Endothelial cell of umbilical vein (primary cell): ENCODE measurements at regions not wholly inside any gene's neighbourhood (a gene's known extent, or its start where the extent isn't known, plus 50 kb on each side); places are given as distances from the start of the nearest gene placed in this dataset.

ENCODE experiments used
- BruUV-seq: library from RNA; stranded (reverse); fragments of 400-500 nt; replicated peaks from 2 replicates; lab custom pipeline; 2021; lab: Mats Ljungman, UMichigan
- CTCF ChIA-PET: fragments of 300-600, 350-600 bp; sonication (Branson Sonifier 250); formaldehyde crosslinking; loops from one replicate; lab custom pipeline; 2021; ENCODE audit warnings: antibody characterized with exemption, inconsistent platforms; lab: Charles Lee
- POLR2A ChIA-PET: fragments of 300-600, 350-600 bp; sonication (Branson Sonifier 250); formaldehyde crosslinking; loops from one replicate; lab custom pipeline; 2021; ENCODE audit warnings: antibody characterized with exemption, inconsistent platforms; lab: Charles Lee
- DNase-seq: peaks from one replicate; pipeline ENCODE4 v3.0.0-alpha.2; 2011; ENCODE audit warnings: low read depth, low spot score
- FAIRE-seq: peaks from 2 replicates; lab custom pipeline; 2011; peaks lifted over from hg19 to GRCh38; lab: Jason Lieb, UNC
- H2AFZ ChIP-seq: 2 replicates; pipeline ENCODE4 v1.6.0; 2012; ENCODE audit warnings: low read depth, low read length, control low read depth, inconsistent platforms
- H3K27ac ChIP-seq: 2 replicates; pipeline ENCODE4 v1.5.1; 2011; ENCODE audit warnings: low read depth, mild to moderate bottlenecking, control low read depth, low read length, moderate library complexity; ENCODE audit not compliant: insufficient read depth
- H3K27me3 ChIP-seq, 2 experiments: 2 replicates each; pipeline versions ENCODE4 v1.6.0 to v1.6.1; 2011; ENCODE audit warnings: low read length in 2 of 2, mixed read lengths in 1 of 2; ENCODE audit not compliant: control insufficient read depth in 2 of 2, insufficient read depth in 2 of 2
- H3K36me3 ChIP-seq, 2 experiments: 2 replicates in 1 of 2; 3 replicates in 1 of 2; pipeline ENCODE4 v1.5.1; 2011; ENCODE audit warnings: low read length in 2 of 2, mild to moderate bottlenecking in 1 of 2, moderate library complexity in 1 of 2; ENCODE audit not compliant: control insufficient read depth in 2 of 2, insufficient read depth in 2 of 2; ENCODE audit errors: extremely low read depth in 1 of 2
- H3K4me1 ChIP-seq: 3 replicates; pipeline ENCODE4 v1.5.1; 2011; ENCODE audit warnings: mild to moderate bottlenecking, low read length; ENCODE audit not compliant: control insufficient read depth, insufficient read depth; ENCODE audit errors: extremely low read depth
- H3K4me2 ChIP-seq: 2 replicates; pipeline ENCODE4 v1.6.1; 2011; ENCODE audit warnings: low read length, control low read depth, mixed read lengths; ENCODE audit not compliant: insufficient read depth
- H3K4me3 ChIP-seq, 3 experiments: fragments of 200-600 bp in 1 of 3; sonication (generic), shearing (Covaris generic) in 1 of 3; replicated peaks in 1 of 3; 2 replicates each; pipeline ENCODE4 v1.5.1; 2011 to 2016; ENCODE audit warnings: control low read depth in 3 of 3, low read length in 3 of 3, mild to moderate bottlenecking in 2 of 3, inconsistent platforms in 1 of 3, low read depth in 1 of 3, moderate library complexity in 1 of 3; ENCODE audit not compliant: insufficient read depth in 1 of 3
- H3K79me2 ChIP-seq: 2 replicates; pipeline ENCODE4 v1.6.0; 2012; ENCODE audit warnings: low read length, inconsistent platforms; ENCODE audit not compliant: control insufficient read depth, insufficient read depth
- H3K9ac ChIP-seq: replicated peaks from 2 replicates; pipeline ENCODE3; 2011; ENCODE audit warnings: low read length, control low read depth; ENCODE audit not compliant: insufficient read depth; ENCODE audit errors: extremely low read depth
- H3K9me1 ChIP-seq: replicated peaks from 3 replicates; pipeline ENCODE4 v1.6.0; 2011; ENCODE audit warnings: mild to moderate bottlenecking, low read length; ENCODE audit not compliant: control insufficient read depth, insufficient read depth; ENCODE audit errors: extremely low read depth
- H3K9me3 ChIP-seq: replicated peaks from 2 replicates; pipeline ENCODE4 v1.5.1; 2012; ENCODE audit warnings: low read length, inconsistent platforms; ENCODE audit not compliant: control insufficient read depth, insufficient read depth
- H4K20me1 ChIP-seq: replicated peaks from 2 replicates; pipeline ENCODE3; 2011; ENCODE audit warnings: mild to moderate bottlenecking, low read length; ENCODE audit not compliant: control insufficient read depth, insufficient read depth; ENCODE audit errors: extremely low read depth
- CTCF ChIP-seq, 2 donors: IDR thresholded peaks; 1 replicate in 1 of 2; 2 replicates in 1 of 2; pipeline ENCODE4 v1.5.1; 2011; ENCODE audit warnings: low read length in 2 of 2, mild to moderate bottlenecking in 2 of 2, moderate library complexity in 2 of 2, control low read depth in 1 of 2, inconsistent platforms in 1 of 2, low read depth in 1 of 2; ENCODE audit not compliant: insufficient read depth in 1 of 2; ENCODE audit errors: extremely low read depth in 1 of 2
- EZH2 ChIP-seq: IDR thresholded peaks from 2 replicates; pipeline ENCODE4 v1.6.1; 2012; ENCODE audit warnings: borderline replicate concordance, low read depth, mild to moderate bottlenecking, moderate library complexity, low read length, inconsistent platforms; ENCODE audit not compliant: severe bottlenecking
- FOS ChIP-seq: IDR thresholded peaks from 2 replicates; pipeline ENCODE4 v1.6.1; 2011; ENCODE audit warnings: mild to moderate bottlenecking, low read length, moderate library complexity, borderline replicate concordance; ENCODE audit not compliant: insufficient read depth
- GATA2 ChIP-seq: IDR thresholded peaks from 2 replicates; pipeline ENCODE4 v1.7.0; 2011; ENCODE audit warnings: low read depth, mild to moderate bottlenecking, moderate library complexity, mixed read lengths, low read length; ENCODE audit not compliant: insufficient read length, insufficient read depth
- JUN ChIP-seq: IDR thresholded peaks from 2 replicates; pipeline ENCODE4 v1.6.1; 2011; ENCODE audit warnings: borderline replicate concordance, low read depth; ENCODE audit not compliant: insufficient read length, insufficient read depth
- MAX ChIP-seq: IDR thresholded peaks from 2 replicates; pipeline ENCODE4 v1.6.1; 2011; ENCODE audit not compliant: insufficient read depth, insufficient read length
- MYC ChIP-seq: IDR thresholded peaks from one replicate; pipeline ENCODE4 v1.6.1; 2011; ENCODE audit warnings: mild to moderate bottlenecking, low read depth, low read length
- POLR2A ChIP-seq: IDR thresholded peaks from 2 replicates; pipeline ENCODE4 v1.6.1; 2012; ENCODE audit warnings: low read depth, mild to moderate bottlenecking, control low read depth, low read length
- POLR2AphosphoS5 ChIP-seq: IDR thresholded peaks from 2 replicates; pipeline ENCODE4 v1.6.1; 2012; ENCODE audit warnings: low read depth, mild to moderate bottlenecking, control low read depth, low read length, moderate library complexity; ENCODE audit not compliant: insufficient read depth
- dilution Hi-C: fragments of 300-500 bp; cut with MboI; formaldehyde crosslinking; loops from one replicate; pipeline ENCODE4 v1.15.0; 2019; ENCODE audit warnings: low sequenced_read_pairs; ENCODE audit not compliant: extremely low pct_ligation_motif_present
- intact Hi-C: fragments of 100-400 bp; cut with micrococcal nuclease; formaldehyde crosslinking; loops from one replicate; pipeline ENCODE4 v1.10.0; 2022

DNA sequence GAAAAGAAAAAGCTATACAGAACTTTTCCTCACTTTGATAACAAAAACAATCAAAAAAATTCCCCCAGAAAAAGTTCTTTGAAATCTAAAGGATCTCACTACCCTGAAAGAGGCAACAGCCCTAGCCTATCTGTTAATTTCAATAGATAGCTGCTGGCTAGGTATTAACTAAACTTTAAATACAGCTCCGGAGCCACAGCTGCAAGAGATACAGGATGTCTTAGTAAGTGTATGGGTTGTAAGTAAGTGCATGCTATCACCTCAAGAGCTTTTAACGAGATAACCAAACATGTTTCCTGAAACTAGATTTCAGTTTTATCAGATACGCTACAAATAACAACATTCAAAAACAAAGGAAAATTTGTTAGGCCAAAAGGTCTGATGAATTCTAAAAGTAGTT is 148.4 kb downstream of the KLF12 start:
- peaks cover 5% of the 10 kb centered on the region for H3K79me2 ChIP-seq
- peaks cover 4% of the 10 kb centered on the region for H4K20me1 ChIP-seq
- FAIRE-seq (no peak), DNase-seq (peak; percentile 13)
- no peak overlapping the region for H3K27ac ChIP-seq
- H3K36me3 ChIP-seq, result no peaks in the 10 kb centered on the region
- ChIA-PET POLR2A (no interaction called here), CTCF (interaction anchor here (0.8 to 1.7 kb wide), 5 partner anchors 9 to 1272 kb away, joined by 3 to 7 read pairs (median 3); no protein-coding TSS in a partner anchor)
- H3K9ac ChIP-seq, result no peak overlapping the region
- no peak overlapping the region for H3K4me2 ChIP-seq
- H3K27me3 ChIP-seq, result no peaks in the 10 kb centered on the region
- H3K9me1 ChIP-seq, result no peaks in the 10 kb centered on the region
- dilution Hi-C loops (no loop called here), intact Hi-C loops (no loop called here)
- no peaks in the 10 kb centered on the region for H3K4me1 ChIP-seq
- TF ChIP-seq FOS (no peak), CTCF (IDR thresholded peaks at IDR 0.05; ENCODE audit: extremely low read depth in 1 of 2, insufficient read depth in 1 of 2, low read depth in 1 of 2, low read length in 2 of 2) (no peak), POLR2A (no peak), MYC (no peak), GATA2 (no peak), EZH2 (no peak), JUN (no peak), MAX (no peak), POLR2AphosphoS5 (no peak)
- BruUV-seq, result no TSS peak
- no peak overlapping the region for H2AFZ ChIP-seq
- H3K9me3 ChIP-seq, result no peaks in the 10 kb centered on the region
- no peak overlapping the region for H3K4me3 ChIP-seq
